ENCODE measurements at regions not wholly inside any gene's neighbourhood (a gene's known extent, or its start where the extent isn't known, plus 50 kb on each side); places are given as distances from the start of the nearest gene placed in this dataset.

DNA sequence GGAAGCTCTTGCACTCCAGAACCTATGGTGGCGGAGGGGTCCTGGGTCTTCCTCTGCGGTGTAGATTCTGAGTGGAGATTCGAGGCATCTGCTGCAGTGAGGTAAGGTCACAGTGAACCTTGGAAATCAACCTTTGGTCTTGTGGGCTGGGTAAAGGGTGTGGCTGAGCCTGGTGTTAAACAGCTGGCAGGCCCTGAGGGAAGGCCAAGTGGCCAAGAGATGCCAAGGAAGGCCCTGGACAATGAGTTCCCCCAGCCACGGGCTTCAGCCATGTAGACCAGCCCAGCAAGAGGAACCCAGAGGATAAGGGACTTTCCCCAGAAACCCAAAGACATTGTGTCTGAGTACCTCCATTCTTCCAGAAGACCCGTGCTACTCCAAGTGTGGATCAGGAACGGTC lies 137.2 kb upstream of the ETS2 start:
- TF ChIP-seq EZH2phosphoT487 (IDR thresholded peaks at IDR 0.05; ENCODE audit: insufficient read depth, low read depth) (no peak), EZH2 (IDR thresholded peaks at IDR 0.05; ENCODE audit: insufficient read depth, poor library complexity, severe bottlenecking) (no peak)

Measured in GM23248 (cell line).